HepG2 (cell line): ENCODE measurements at regions not wholly inside any gene's neighbourhood (a gene's known extent, or its start where the extent isn't known, plus 50 kb on each side); places are given as distances from the start of the nearest gene placed in this dataset.

Experiments
- GABPA ChIP-seq, 2 experiments: IDR thresholded peaks; 2 replicates each; pipeline ENCODE4 v1.6.1; 2011 to 2016; ENCODE audit warnings: low read depth in 2 of 2, low read length in 1 of 2, missing biosample characterization in 1 of 2, missing genetic modification characterization in 1 of 2
- MXD4 ChIP-seq: IDR thresholded peaks from 2 replicates; pipeline ENCODE4 v1.6.1; 2016; ENCODE audit warnings: mild to moderate bottlenecking, missing biosample characterization, missing genetic modification reagents
- ZKSCAN5 ChIP-seq: sonication (generic); formaldehyde crosslinking; IDR thresholded peaks from 2 replicates; pipeline ENCODE4 v1.5.1; 2020; ENCODE audit warnings: mild to moderate bottlenecking, missing genetic modification reagents
- ZMAT3 ChIP-seq: sonication (generic); formaldehyde crosslinking; conservative IDR thresholded peaks from 2 replicates; pipeline ENCODE4 v1.7.0; 2021; ENCODE audit warnings: missing genetic modification reagents
- TF ChIP-seq, protein P1 (sequence below): sonication (generic); formaldehyde crosslinking; IDR thresholded peaks from 2 replicates; pipeline ENCODE4 v1.5.0; 2020; ENCODE audit warnings: mild to moderate bottlenecking, missing genetic modification reagents, moderate library complexity
- TF ChIP-seq, protein P2 (sequence below): sonication (generic); formaldehyde crosslinking; conservative IDR thresholded peaks from 2 replicates; pipeline ENCODE4 v1.8.0; 2022; ENCODE audit warnings: mild to moderate bottlenecking, moderate library complexity, missing genetic modification reagents

DNA sequence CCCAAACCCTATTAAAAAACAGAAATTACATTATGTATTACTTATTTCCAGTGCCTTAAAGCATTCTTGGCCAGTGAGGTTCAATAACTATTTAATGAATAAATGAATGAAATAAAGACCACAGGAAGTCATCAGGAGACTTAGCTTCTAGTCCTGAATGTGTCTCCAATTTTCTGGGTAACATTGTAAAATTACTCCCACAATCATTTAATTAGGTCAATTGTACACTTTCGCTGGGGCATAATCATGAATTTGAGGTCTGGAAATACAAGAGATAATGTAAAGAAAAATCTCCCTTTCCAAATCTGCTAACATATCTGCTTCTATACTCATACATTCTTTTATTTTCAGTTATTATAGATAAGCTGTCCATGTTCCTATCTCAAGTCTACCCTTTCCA, 199.2 kb downstream of the TLR4 start:
- TF ChIP-seq MXD4 (CRISPR knock-in tag): no peak
- TF ChIP-seq GABPA (IDR thresholded peaks at IDR 0.05; ENCODE audit: low read depth, low read length): no peak
- no peak for TF ChIP-seq GABPA (CRISPR knock-in tag; IDR thresholded peaks at IDR 0.05; ENCODE audit: low read depth)
- TF ChIP-seq ZMAT3 (CRISPR knock-in tag): no peak
- TF ChIP-seq, protein P1, sequence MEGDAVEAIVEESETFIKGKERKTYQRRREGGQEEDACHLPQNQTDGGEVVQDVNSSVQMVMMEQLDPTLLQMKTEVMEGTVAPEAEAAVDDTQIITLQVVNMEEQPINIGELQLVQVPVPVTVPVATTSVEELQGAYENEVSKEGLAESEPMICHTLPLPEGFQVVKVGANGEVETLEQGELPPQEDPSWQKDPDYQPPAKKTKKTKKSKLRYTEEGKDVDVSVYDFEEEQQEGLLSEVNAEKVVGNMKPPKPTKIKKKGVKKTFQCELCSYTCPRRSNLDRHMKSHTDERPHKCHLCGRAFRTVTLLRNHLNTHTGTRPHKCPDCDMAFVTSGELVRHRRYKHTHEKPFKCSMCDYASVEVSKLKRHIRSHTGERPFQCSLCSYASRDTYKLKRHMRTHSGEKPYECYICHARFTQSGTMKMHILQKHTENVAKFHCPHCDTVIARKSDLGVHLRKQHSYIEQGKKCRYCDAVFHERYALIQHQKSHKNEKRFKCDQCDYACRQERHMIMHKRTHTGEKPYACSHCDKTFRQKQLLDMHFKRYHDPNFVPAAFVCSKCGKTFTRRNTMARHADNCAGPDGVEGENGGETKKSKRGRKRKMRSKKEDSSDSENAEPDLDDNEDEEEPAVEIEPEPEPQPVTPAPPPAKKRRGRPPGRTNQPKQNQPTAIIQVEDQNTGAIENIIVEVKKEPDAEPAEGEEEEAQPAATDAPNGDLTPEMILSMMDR (CRISPR knock-in tag): no peak
- TF ChIP-seq, protein P2, sequence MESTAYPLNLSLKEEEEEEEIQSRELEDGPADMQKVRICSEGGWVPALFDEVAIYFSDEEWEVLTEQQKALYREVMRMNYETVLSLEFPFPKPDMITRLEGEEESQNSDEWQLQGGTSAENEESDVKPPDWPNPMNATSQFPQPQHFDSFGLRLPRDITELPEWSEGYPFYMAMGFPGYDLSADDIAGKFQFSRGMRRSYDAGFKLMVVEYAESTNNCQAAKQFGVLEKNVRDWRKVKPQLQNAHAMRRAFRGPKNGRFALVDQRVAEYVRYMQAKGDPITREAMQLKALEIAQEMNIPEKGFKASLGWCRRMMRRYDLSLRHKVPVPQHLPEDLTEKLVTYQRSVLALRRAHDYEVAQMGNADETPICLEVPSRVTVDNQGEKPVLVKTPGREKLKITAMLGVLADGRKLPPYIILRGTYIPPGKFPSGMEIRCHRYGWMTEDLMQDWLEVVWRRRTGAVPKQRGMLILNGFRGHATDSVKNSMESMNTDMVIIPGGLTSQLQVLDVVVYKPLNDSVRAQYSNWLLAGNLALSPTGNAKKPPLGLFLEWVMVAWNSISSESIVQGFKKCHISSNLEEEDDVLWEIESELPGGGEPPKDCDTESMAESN (CRISPR knock-in tag): no peak
- no peak for TF ChIP-seq ZKSCAN5 (CRISPR knock-in tag)
